Astrocyte (in vitro differentiated cells and primary cell): ENCODE measurements at regions not wholly inside any gene's neighbourhood (a gene's known extent, or its start where the extent isn't known, plus 50 kb on each side); places are given as distances from the start of the nearest gene placed in this dataset.

ENCODE experiments used
- CTCF ChIP-seq: IDR thresholded peaks from 2 replicates; pipeline ENCODE4 v1.5.1; 2011; ENCODE audit warnings: low read depth, mild to moderate bottlenecking, inconsistent platforms, low read length, moderate library complexity; ENCODE audit not compliant: insufficient read depth
- EZH2 ChIP-seq: IDR thresholded peaks from 2 replicates; pipeline ENCODE4 v1.6.1; 2012; ENCODE audit warnings: mild to moderate bottlenecking, low read length, inconsistent platforms; ENCODE audit not compliant: insufficient read depth

GRCh38 chr10:131814567-131815265 is 86.1 kb upstream of the PPP2R2D start:
- TF ChIP-seq CTCF = no peak
- no peak for TF ChIP-seq EZH2
